C4-2B (cell line): ENCODE measurements at regions not wholly inside any gene's neighbourhood (a gene's known extent, or its start where the extent isn't known, plus 50 kb on each side); places are given as distances from the start of the nearest gene placed in this dataset.

ENCODE experiments used
- CTCF ChIP-seq: fragments of 450-650 bp; conservative IDR thresholded peaks from 2 replicates; pipeline ENCODE4 v1.5.1; 2017; ENCODE audit warnings: mild to moderate bottlenecking
- ZFX ChIP-seq: fragments of 450-650 bp; IDR thresholded peaks from 2 replicates; pipeline ENCODE4 v1.6.1; 2017

GRCh38 chr6:8557014-8557748, 121.8 kb upstream of the SLC35B3 start:
- TF ChIP-seq CTCF (no peak), ZFX (no peak)
